ENCODE measurements at regions not wholly inside any gene's neighbourhood (a gene's known extent, or its start where the extent isn't known, plus 50 kb on each side); places are given as distances from the start of the nearest gene placed in this dataset.

DNA sequence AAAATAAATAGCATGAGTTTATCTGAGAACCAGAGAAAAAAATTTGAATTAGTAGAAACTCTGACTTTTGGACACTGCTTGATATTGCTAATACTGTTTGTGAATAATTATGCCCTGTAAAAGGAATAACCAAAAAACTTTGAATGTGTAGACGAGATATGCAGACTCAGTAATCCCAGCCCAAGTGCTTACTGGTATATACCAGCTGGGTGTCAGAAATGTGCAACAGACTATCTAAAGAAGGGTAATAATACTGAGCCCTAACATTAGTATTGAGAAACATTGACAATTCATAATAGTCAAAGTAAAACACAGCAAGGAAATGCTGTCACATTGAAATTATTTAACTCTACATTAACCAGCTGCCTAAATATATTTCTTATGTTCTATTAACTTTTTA, 60.5 kb upstream of the ZC3H15 start:
- TF ChIP-seq, protein P1, sequence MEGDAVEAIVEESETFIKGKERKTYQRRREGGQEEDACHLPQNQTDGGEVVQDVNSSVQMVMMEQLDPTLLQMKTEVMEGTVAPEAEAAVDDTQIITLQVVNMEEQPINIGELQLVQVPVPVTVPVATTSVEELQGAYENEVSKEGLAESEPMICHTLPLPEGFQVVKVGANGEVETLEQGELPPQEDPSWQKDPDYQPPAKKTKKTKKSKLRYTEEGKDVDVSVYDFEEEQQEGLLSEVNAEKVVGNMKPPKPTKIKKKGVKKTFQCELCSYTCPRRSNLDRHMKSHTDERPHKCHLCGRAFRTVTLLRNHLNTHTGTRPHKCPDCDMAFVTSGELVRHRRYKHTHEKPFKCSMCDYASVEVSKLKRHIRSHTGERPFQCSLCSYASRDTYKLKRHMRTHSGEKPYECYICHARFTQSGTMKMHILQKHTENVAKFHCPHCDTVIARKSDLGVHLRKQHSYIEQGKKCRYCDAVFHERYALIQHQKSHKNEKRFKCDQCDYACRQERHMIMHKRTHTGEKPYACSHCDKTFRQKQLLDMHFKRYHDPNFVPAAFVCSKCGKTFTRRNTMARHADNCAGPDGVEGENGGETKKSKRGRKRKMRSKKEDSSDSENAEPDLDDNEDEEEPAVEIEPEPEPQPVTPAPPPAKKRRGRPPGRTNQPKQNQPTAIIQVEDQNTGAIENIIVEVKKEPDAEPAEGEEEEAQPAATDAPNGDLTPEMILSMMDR (IDR thresholded peaks at IDR 0.05; ENCODE audit: extremely low read depth in 1 of 2, insufficient read depth in 1 of 2, low read depth in 1 of 2, low read length in 2 of 2): no peak
- TF ChIP-seq POLR2A (IDR thresholded peaks at IDR 0.05; ENCODE audit: low read depth, low read length) (no peak), EZH2 (IDR thresholded peaks at IDR 0.05; ENCODE audit: borderline replicate concordance, low read depth, low read length, severe bottlenecking) (no peak), MAX (IDR thresholded peaks at IDR 0.05; ENCODE audit: insufficient read depth, insufficient read length) (no peak), JUN (IDR thresholded peaks at IDR 0.05; ENCODE audit: borderline replicate concordance, insufficient read depth, insufficient read length, low read depth) (no peak), POLR2AphosphoS5 (IDR thresholded peaks at IDR 0.05; ENCODE audit: insufficient read depth, low read depth, low read length) (no peak)

Data from endothelial cell of umbilical vein (primary cell).